ENCODE measurements at regions not wholly inside any gene's neighbourhood (a gene's known extent, or its start where the extent isn't known, plus 50 kb on each side); places are given as distances from the start of the nearest gene placed in this dataset.
"Not testable (repeated sequence)": the region's sequence is repeated elsewhere in the genome, so short reads cannot be mapped to it uniquely, and the experiment has no call there.

- DNase-seq (ENCODE audit: low read depth, low spot score): no peak
These were observed 106.1 kb upstream of the MIR17HG start for GRCh38 chr13:91241221-91241933.

DNA sequence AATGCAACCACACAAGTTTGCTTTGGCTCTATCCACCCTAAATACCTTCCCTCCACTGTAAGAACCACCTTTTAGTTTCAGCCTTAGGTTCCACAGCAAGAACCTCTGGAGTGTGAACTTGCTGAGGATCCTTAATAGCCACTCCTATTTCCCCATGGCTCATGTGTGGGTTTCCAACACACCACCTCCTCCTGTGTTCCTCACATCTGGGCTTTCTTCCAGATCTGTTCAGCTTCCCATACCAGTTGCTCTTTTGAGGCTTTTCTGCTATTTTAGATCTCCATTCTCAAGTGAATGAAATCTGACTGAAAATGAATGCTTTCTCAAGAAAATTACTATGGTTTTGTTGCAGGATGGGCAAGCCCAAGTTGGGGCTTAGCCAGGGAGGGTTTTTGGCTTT is 104.8 kb upstream of the MIR17HG start:
- DNase-seq (ENCODE audit: low read depth, low spot score): no peak

GRCh38 chr13:91245288-91245687 is 102.2 kb upstream of the MIR17HG start:
- no peak for DNase-seq (ENCODE audit: low read depth, low spot score)

GRCh38 chr13:91247768-91248167 is 99.7 kb upstream of the MIR17HG start:
- no peak for DNase-seq (ENCODE audit: low read depth, low spot score)

DNA sequence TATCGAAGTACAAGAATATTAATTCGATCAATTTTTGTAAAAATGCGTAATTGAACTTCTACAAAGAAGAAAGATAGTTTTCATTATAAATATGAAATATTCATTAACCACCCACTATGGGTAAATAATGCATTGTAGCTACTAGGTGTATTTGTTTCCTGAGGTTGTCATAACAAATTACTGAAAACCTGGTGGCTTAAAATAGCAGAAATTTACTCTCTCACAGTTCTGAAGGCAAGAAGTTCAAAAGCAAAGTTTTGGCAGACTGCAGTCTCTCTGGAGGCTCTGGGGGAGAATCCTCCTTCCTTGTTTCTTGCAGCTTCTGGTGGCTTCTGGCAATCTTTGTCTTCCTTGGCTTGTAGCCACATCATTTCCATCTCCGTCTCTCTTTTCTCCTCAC is 99.2 kb upstream of the MIR17HG start:
- no peak for DNase-seq (ENCODE audit: low read depth, low spot score)

DNA sequence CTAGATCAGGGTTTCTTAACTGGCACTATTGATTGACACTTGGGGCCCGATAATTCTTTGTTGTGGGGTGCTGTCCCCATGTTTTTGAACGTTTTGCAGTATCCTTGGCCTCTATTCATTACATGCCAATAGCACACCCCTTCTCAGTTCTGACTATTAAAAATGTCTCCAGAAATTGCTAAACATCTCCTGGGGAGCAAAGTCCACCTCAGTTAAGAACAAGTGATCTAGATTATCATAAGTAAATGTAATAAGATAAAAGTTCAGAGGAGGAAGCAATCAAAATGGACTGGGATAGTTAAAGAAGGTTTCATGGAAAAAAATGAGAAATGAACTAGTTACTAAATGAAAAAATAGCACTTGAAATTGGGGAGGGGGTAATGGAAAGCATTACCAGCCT is 98.1 kb upstream of the MIR17HG start:
- DNase-seq (ENCODE audit: low read depth, low spot score): no peak

DNA sequence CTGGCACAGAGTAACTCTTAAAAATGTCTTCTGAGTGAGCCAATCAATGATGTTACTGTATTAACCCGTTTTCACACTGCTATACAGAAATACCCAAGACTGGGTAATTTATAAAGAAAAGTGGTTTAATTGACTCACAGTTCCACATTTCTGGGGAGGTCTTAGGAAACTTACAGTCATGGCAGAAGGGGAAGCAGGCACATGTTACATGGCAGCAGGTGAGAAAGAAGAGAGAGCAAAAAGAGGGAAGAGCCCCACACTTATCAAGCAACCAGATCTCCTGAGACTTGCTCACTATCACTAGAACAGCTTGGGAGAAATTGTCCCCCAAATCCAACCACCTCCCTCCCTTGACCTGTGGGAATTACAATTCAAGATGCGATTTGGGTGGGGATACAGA is 97.6 kb upstream of the MIR17HG start:
- DNase-seq (ENCODE audit: low read depth, low spot score): no peak

GRCh38 chr13:91251573-91251972 is 95.9 kb upstream of the MIR17HG start:
- DNase-seq (ENCODE audit: low read depth, low spot score): not testable (repeated sequence)

- DNase-seq (ENCODE audit: low read depth, low spot score): no peak
These were observed 83.0 kb upstream of the MIR17HG start for GRCh38 chr13:91264484-91264883.

DNA sequence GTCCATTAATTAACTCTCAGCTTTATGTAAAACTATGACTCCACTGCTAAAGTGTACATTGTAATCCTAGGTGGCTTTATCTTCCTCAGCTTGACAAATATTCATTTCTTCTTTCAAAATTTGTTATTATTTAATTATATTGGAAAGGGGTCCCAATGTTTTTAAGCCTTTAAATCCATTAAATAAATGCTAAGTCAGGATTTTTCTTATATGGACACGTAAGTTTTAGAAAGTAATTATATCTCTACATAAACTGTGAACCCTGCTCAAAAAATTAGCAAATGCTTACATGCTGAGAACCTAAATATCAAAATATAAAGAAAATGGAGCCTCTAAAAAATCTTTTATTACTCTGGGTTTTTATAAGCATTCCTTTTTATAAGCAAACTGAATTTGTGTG is 78.2 kb upstream of the MIR17HG start:
- DNase-seq (ENCODE audit: low read depth, low spot score): no peak

DNA sequence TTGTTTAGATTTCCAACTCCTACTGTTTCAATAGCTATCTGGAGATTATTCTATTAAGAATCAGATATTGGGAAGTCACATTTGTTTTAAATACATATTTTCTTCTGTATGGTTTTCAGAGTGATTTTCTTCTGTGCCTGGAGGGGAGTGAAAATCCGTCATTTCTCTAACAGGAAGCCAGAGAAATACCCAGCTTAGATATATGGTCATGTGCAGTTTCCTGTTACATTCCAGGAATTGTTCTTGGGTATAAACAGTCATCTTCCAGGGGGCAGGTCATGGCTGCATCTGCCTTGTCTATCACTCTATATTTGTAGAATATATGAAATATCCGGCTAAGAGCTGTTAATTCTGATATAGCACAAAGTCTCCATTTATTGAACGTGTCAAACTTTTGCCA is 77.5 kb upstream of the MIR17HG start:
- DNase-seq (ENCODE audit: low read depth, low spot score): no peak

DNA sequence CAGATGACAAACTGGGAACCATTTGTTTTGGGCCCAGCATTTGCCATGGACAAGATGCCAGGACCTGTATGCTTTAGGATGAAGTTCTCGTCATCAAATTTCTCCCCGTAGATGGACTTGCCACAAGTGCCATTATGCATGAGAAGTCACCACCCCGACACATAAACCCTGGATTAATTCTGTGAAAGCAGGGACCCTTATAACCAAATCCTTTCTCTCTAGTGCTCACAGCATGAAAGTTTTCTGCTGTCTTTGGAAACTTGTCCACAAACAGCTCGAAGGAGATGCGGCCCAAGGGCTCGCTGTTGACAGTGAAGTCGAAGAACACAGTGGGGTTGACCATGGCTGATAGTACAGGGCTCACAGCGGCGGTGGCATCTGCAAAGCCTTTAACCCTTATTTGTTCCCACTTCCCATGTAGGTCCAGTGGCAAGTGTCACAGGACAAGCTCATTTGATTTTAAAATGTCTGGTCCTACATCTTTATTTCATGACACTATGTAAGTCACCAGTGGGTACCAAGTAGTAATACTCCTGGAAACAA is 75.2 kb upstream of the MIR17HG start:
- DNase-seq (ENCODE audit: low read depth, low spot score): no peak

- DNase-seq (ENCODE audit: low read depth, low spot score): no peak
These were observed 73.8 kb upstream of the MIR17HG start for GRCh38 chr13:91273675-91274074.

- no peak for DNase-seq (ENCODE audit: low read depth, low spot score)
These were observed 70.3 kb upstream of the MIR17HG start for GRCh38 chr13:91277013-91277676.

DNA sequence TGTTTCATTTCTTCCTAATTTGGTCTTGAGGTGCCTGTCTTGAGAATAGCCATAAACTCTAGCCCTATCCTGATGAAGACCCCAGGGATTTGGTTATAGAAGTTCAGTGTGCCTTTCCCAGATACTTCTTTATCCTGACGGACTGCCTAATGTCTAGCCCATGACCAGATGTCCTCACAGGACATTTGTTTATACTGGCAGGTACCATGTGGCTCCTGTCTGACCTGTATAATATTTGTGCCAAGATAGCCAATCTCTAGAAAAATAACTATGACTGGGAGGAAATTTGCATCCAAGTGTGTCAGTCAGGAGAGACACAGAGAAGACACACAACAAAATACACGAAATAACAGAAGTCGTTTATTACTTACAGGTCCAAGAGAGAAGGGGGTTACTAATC is 69.2 kb upstream of the MIR17HG start:
- DNase-seq (ENCODE audit: low read depth, low spot score): no peak

- DNase-seq (ENCODE audit: low read depth, low spot score): no peak
These were observed 68.6 kb upstream of the MIR17HG start for GRCh38 chr13:91278888-91279287.

DNA sequence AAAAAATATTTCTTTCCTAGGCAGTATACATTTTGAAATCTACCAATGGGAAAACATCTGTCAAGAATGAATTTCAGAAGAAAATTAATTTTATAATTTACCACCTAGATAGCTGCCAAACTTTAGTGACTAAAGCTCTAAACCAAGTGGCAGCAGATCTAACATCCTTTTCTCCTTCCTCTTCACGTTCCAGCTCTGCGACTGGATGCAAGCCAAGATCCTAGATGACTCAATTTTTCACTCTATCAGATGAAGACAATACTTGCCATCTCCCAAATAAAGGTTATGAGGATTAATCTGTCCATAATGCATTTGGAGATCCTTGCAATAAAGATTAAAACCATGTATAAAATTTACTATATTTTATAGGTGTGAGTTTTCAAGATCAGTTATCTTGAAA is 66.7 kb upstream of the MIR17HG start:
- no peak for DNase-seq (ENCODE audit: low read depth, low spot score)

- DNase-seq (ENCODE audit: low read depth, low spot score): no peak
These were observed 63.2 kb upstream of the MIR17HG start for GRCh38 chr13:91284335-91284734.

DNA sequence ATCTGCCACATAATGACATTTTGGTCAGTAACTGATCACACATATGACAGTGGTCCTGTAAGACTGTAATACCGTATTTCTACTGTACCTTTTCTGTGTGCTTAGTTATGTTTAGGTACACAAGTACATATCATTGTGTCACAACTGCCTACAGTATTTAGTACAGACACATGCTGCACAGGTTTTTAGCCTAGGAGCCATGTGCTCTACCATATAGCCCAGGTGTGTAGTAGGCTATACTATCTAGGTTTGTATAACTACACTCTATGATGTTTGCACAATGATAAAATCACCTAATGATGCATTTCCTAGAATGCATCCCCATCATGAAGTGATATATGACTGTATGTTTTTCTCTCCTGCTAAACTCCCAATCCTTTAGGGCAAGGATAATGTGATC is 61.2 kb upstream of the MIR17HG start:
- DNase-seq (ENCODE audit: low read depth, low spot score): no peak

GRCh38 chr13:91291078-91291477 is 56.4 kb upstream of the MIR17HG start:
- DNase-seq (ENCODE audit: low read depth, low spot score): no peak

DNA sequence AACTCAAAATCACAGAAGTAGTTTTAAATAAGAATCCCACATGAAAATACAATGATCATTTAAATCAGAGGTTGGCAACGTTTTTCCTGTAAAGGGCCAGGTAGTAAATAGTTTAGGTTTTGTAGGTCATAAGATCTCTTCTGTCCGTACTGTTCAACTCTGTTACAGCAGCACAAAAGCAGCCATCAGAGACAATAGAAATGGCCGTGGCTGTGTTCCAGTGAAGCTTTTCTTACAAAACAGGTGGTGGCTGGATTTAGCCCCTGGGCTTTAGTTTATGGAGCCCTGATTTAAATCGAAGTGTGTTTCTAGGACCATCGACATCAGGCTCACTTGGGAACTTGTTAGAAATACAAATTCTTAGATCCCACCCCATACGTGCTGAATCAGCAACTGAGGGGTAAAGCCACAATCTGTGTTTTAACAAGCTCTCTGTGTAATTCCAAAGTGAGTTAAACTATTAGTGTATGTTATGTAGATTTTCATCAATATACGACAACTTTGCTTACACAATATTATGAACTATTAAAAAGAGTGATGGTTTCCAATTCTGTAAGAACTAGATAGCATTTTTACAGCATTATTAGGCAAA is 54.8 kb upstream of the MIR17HG start:
- DNase-seq (ENCODE audit: low read depth, low spot score): no peak

GRCh38 chr13:91295712-91296410 is 51.6 kb upstream of the MIR17HG start:
- DNase-seq (ENCODE audit: low read depth, low spot score): no peak

Measured in activated naive CD8-positive, alpha-beta T cell treated with anti-CD3 and anti-CD28 coated beads, Interleukin-2, amount 50 U/mL, for 16 hours (primary cell).